AG09319 (cell line): ENCODE measurements at regions not wholly inside any gene's neighbourhood (a gene's known extent, or its start where the extent isn't known, plus 50 kb on each side); places are given as distances from the start of the nearest gene placed in this dataset.

Source experiments
- DNase-seq: peaks from one replicate; pipeline ENCODE4 v3.0.0-alpha.2; 2010; ENCODE audit warnings: low read depth; ENCODE audit errors: extremely low read depth
- CTCF ChIP-seq: IDR thresholded peaks from 2 replicates; pipeline ENCODE4 v1.5.1; 2011; ENCODE audit warnings: low read depth, mild to moderate bottlenecking, inconsistent platforms, low read length, moderate library complexity

GRCh38 chr3:190790185-190790584 is 72.3 kb downstream of the GMNC start:
- TF ChIP-seq CTCF, result no peak
- DNase-seq, result no peak

- no peak for TF ChIP-seq CTCF
- no peak for DNase-seq
Measured at GRCh38 chr3:190786898-190787297, 75.6 kb downstream of the GMNC start.

DNA sequence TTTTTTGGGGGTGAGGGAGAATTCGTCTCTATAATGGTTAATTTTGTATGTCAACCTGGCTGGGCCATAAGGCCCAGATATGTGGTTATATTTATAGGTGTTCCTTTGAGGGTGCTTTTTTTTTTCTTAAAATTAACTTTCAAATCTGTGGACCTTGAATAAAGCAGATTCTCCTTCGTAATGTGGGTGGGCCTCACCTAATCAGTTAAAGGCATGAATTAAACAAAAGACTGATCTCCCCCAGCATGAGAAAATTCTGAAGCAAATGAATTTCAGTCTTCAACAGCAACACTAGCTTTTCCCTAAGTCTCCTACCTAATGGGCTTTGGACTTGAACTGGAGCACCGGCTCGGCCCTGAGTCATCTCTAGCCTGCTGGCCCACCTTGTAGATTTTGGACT is 77.4 kb downstream of the GMNC start:
- no peak for DNase-seq
- no peak for TF ChIP-seq CTCF

- no peak for TF ChIP-seq CTCF
- DNase-seq, result no peak
Measured at GRCh38 chr3:190780524-190780923, 82.0 kb downstream of the GMNC start.

DNA sequence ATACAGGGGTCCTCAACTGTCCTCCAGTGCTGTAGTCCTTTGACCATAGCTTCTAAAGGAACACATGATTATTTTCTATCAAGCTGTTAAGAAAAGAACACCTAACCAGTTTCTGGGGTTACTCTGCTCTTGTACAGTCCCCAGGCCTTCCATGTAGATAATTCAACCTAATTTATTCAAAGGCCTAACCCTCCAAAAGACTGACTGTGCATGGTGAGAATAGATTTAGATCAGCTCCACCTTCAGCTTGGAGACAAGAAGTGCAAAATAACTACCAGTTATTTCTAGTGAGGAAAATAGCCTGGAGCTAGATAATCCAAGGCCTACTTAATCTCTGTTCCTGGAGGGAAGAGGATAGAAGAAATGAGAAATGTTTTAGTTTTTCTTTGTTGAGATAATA is 87.9 kb downstream of the GMNC start:
- no peak for TF ChIP-seq CTCF
- DNase-seq, result no peak

GRCh38 chr3:190773948-190774347 is 88.5 kb downstream of the GMNC start:
- TF ChIP-seq CTCF, result no peak
- no peak for DNase-seq

GRCh38 chr3:190772831-190773230 is 89.7 kb downstream of the GMNC start:
- DNase-seq, result no peak
- no peak for TF ChIP-seq CTCF

- no peak for DNase-seq
- no peak for TF ChIP-seq CTCF
Measured at GRCh38 chr3:190768891-190769290, 93.6 kb downstream of the GMNC start.
